Stimulated activated CD4-positive, alpha-beta T cell treated with anti-CD3 and anti-CD28 coated beads, Interleukin-12 subunit alpha, Interleukin-12 subunit beta, amount 100 ng/mL, for 48 hours (primary cell): ENCODE measurements at regions not wholly inside any gene's neighbourhood (a gene's known extent, or its start where the extent isn't known, plus 50 kb on each side); places are given as distances from the start of the nearest gene placed in this dataset.
"Not testable (repeated sequence)": the region's sequence is repeated elsewhere in the genome, so short reads cannot be mapped to it uniquely, and the experiment has no call there.

Experiments
- DNase-seq, 3 donors: peaks; one replicate each; pipeline ENCODE4 v3.0.0-alpha.2; 2020; ENCODE audit warnings: low read depth in 2 of 3, low spot score in 1 of 3

DNA sequence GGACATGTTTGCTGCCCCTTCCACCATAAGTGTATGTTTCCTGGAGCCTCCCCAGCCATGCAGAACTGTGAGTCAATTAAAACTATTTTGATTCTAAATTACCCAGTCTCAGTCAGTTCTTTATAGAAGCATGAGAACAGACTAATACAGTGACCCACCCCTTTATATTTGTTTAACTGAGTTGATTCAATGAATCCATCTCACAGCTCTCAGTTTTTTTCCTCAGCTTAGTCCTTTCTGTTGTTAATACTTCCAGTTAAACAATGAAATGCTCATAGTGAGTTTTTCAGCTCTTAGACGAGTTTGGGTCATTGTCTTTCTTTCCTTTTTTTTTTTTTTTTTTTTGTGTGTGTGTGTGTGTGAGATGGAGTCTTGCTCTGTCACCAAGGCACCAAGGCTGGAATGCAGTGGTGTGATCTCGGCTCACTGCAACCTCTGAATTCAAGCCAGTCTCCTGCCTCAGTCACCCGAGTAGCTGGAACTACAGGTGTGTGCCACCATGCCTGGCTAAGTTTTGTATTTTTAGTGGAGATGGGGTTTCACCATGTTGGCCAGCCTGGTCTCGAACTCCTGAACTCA is 627.4 kb downstream of the SPATA31A7 start:
- not testable (repeated sequence) for DNase-seq

- DNase-seq, result peak; percentile 62 to 92 (median 76)
Measured at GRCh38 chr9:61853624-61854259, 663.9 kb downstream of the SPATA31A7 start.

DNA sequence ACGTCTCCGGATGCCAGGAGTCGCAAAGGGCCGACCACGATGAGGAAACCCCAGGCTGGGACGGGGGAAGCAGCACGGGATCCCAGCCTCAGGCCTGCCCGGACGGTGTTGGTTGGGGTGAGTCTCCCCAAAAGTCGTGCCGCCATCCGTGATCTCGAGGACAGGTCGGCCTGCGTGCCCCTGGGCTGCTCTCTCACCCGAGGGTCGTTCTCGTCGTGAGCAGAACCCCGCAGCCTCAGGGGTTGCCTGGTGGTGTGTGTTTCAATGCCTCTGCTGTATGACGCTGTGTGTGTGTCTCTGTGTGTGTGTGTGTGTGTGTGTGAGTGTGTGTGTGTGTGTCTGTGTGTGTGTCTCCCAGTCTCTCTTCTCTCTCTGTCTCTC is 664.4 kb downstream of the SPATA31A7 start:
- DNase-seq, result not testable (repeated sequence)

DNA sequence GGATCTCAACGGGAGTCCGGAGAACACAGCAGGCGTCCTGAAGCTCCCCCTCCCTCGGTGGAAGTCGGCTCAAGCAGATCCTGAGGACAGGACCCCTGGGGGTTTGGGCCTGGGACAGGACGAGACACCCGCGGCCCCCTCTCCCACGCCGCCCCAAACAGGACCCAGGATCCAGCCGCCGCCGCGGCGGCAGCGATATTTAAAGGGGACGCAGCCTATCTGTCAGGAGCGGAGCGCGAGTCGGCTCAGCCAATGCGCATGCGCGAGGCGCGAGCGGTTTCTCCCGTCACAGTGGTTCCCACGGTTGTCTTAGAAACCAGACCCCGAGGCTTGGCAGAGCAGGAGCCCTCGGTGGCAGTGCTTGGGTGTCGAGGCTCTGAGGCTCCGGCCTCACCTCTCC is 666.4 kb downstream of the SPATA31A7 start:
- DNase-seq, result not testable (repeated sequence)

DNA sequence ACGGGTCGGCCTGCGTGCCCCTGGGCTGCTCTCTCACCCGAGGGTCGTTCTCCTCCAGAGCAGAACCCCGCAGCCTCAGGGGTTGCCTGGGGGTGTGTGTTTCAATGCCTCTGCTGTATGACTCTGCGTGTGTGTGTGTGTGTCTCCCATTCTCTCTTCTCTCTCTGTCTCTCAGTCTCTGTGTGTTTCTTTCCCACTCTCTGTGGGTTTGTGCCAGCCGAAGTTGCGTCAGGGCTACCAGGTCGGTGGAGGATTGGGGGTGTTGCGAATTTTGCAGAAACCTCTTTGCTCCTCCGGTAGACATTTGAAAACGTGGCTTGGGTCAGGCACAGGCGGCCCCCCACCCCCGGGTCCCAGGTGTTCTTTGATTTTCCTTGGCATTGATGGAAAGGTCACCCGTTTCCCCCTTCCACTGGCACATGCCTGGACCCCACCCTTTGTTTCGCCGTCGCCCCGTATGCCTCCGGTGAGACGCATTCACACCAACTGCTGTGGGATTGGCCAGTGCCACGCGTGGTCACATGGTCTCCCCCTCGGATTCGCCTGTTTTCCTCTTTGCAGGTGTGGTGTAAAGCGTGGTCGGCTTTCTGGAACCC is 667.1 kb downstream of the SPATA31A7 start:
- DNase-seq, result not testable (repeated sequence)

- DNase-seq, result not testable (repeated sequence)
Measured at GRCh38 chr9:61857709-61858351, 668.0 kb downstream of the SPATA31A7 start.

GRCh38 chr9:61862431-61862971 is 672.7 kb downstream of the SPATA31A7 start:
- peak; percentile 24 to 51 (median 24) for DNase-seq

- DNase-seq, result not testable (repeated sequence)
Measured at GRCh38 chr9:61864463-61864862, 674.6 kb downstream of the SPATA31A7 start.

DNA sequence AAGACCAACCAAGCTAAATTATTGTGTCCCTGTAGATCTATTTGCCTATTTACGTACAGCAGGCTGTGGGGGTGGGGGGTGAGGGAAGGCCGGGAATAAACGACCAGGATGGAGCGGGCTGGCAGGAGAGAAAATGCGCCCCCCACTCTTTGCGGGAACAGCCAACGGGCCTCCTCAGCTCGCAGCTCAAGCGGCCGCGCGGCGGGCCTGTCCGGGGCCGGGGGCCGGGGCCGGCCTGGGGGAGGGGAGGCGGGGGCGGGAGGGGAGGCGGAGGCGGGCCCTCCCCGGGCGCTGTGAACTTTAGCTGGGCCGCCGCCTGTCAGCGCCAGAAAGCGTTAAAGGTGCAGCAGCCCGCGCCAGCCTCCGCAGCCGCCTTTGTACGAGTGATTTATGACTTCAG is 679.1 kb downstream of the SPATA31A7 start:
- DNase-seq, result not testable (repeated sequence)

GRCh38 chr9:61872329-61872728 is 682.5 kb downstream of the SPATA31A7 start:
- not testable (repeated sequence) for DNase-seq
